GM19324 (cell line): ENCODE measurements at regions not wholly inside any gene's neighbourhood (a gene's known extent, or its start where the extent isn't known, plus 50 kb on each side); places are given as distances from the start of the nearest gene placed in this dataset.

Experiments
- ATAC-seq: cut with Tn5 transposase; IDR thresholded peaks from one replicate; pipeline ENCODE4 v1.9.1; 2021; ENCODE audit warnings: mild to moderate bottlenecking, moderate library complexity; ENCODE audit not compliant: unreplicated experiment, low FRiP score

GRCh38 chr12:124236625-124237031 is 58.3 kb upstream of the RFLNA start:
- no peak for ATAC-seq

GRCh38 chr12:124238886-124239285 is 56.0 kb upstream of the RFLNA start:
- ATAC-seq = no peak

GRCh38 chr12:124240493-124240892 is 54.4 kb upstream of the RFLNA start:
- ATAC-seq = no peak

- no peak for ATAC-seq
These were observed 52.9 kb upstream of the RFLNA start for GRCh38 chr12:124241776-124242528.

- no peak for ATAC-seq
These were observed 52.3 kb upstream of the RFLNA start for GRCh38 chr12:124242529-124243065.

- ATAC-seq = no peak
These were observed 51.0 kb upstream of the RFLNA start for GRCh38 chr12:124243936-124244335.
